Omental fat pad (tissue), 3 donors: ENCODE measurements at regions not wholly inside any gene's neighbourhood (a gene's known extent, or its start where the extent isn't known, plus 50 kb on each side); places are given as distances from the start of the nearest gene placed in this dataset.

Source experiments
- ATAC-seq: fragments of 150-250 bp; one replicate; pipeline ENCODE4 v1.9.1; 2016; ENCODE audit warnings: mild to moderate bottlenecking, moderate library complexity; ENCODE audit not compliant: low FRiP score
- DNase-seq: peaks from one replicate; pipeline ENCODE4 v3.0.0-alpha.2; 2019; ENCODE audit warnings: low spot score
- CTCF ChIP-seq, 3 donors: fragments of 450-650 bp; IDR thresholded peaks; one replicate each; pipeline ENCODE4 v1.5.1; 2016 to 2017; ENCODE audit warnings: antibody characterized with exemption in 3 of 3, mild to moderate bottlenecking in 3 of 3, moderate library complexity in 2 of 3

- no peak for ATAC-seq
- TF ChIP-seq CTCF (IDR thresholded peaks at IDR 0.05): no peak
- no peak for DNase-seq
Observed at GRCh38 chr1:56411484-56412180, 167.7 kb downstream of the PLPP3 start.

- no peak for ATAC-seq
- no peak for DNase-seq
- no peak for TF ChIP-seq CTCF (IDR thresholded peaks at IDR 0.05)
Observed at GRCh38 chr1:56411021-56411420, 168.3 kb downstream of the PLPP3 start.

GRCh38 chr1:56410405-56410804, 169.0 kb downstream of the PLPP3 start:
- ATAC-seq: no peak
- TF ChIP-seq CTCF (IDR thresholded peaks at IDR 0.05): no peak

GRCh38 chr1:56409112-56409691, 170.2 kb downstream of the PLPP3 start:
- DNase-seq: no peak
- no peak for ATAC-seq
- TF ChIP-seq CTCF (IDR thresholded peaks at IDR 0.05): no peak

More at GRCh38 chr1:56410405-56410804, 169.0 kb downstream of the PLPP3 start:
- no peak for DNase-seq

- ATAC-seq (no peak), DNase-seq (no peak)
- TF ChIP-seq CTCF (IDR thresholded peaks at IDR 0.05): no peak
Observed at GRCh38 chr1:56406821-56407220, 172.5 kb downstream of the PLPP3 start.

- ATAC-seq (no peak), DNase-seq (no peak)
- no peak for TF ChIP-seq CTCF (IDR thresholded peaks at IDR 0.05)
Observed at GRCh38 chr1:56404561-56405030, 174.8 kb downstream of the PLPP3 start.

- TF ChIP-seq CTCF (IDR thresholded peaks at IDR 0.05): no peak
- no peak for DNase-seq
- no peak for ATAC-seq
Observed at GRCh38 chr1:56404066-56404465, 175.3 kb downstream of the PLPP3 start.
